Erythroblast (primary cell): ENCODE measurements at regions not wholly inside any gene's neighbourhood (a gene's known extent, or its start where the extent isn't known, plus 50 kb on each side); places are given as distances from the start of the nearest gene placed in this dataset.

Source experiments
- GATA1 ChIP-seq: IDR thresholded peaks from 2 replicates; pipeline ENCODE4 v1.6.1; 2011; ENCODE audit warnings: low read depth, mild to moderate bottlenecking, control low read depth, low read length, moderate library complexity
- POLR2A ChIP-seq: IDR thresholded peaks from 2 replicates; pipeline ENCODE4 v1.6.1; 2011; ENCODE audit warnings: mild to moderate bottlenecking, low read length

DNA sequence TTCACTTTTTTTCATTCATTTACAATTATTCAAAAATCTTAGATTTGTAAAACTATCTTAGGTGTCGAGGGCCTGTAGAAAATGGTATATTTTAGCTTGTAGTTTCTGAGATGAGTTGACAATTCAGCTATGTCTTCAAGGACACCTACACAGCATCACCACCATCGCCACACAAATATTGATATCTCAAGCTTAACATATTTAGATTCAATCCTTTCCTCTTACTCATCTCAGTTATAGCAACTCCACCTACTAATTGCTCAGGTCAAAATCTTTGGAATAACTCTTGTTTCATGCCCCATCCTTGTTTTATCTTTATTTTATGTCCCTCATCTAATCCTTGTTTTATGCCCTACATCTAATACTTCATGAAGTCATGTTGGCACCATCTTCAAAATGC lies 276.8 kb downstream of the CDH11 start:
- TF ChIP-seq POLR2A (no peak), GATA1 (no peak)
